ENCODE measurements at regions not wholly inside any gene's neighbourhood (a gene's known extent, or its start where the extent isn't known, plus 50 kb on each side); places are given as distances from the start of the nearest gene placed in this dataset.

- TF ChIP-seq CHD7 (IDR thresholded peaks at IDR 0.05; ENCODE audit: insufficient replicate concordance, low read length): no peak
Measured at GRCh38 chr1:242736611-242737010, 212.1 kb upstream of the PLD5 start (continued).
